ENCODE measurements at regions not wholly inside any gene's neighbourhood (a gene's known extent, or its start where the extent isn't known, plus 50 kb on each side); places are given as distances from the start of the nearest gene placed in this dataset.
"Not testable (repeated sequence)": the region's sequence is repeated elsewhere in the genome, so short reads cannot be mapped to it uniquely, and the experiment has no call there.

DNA sequence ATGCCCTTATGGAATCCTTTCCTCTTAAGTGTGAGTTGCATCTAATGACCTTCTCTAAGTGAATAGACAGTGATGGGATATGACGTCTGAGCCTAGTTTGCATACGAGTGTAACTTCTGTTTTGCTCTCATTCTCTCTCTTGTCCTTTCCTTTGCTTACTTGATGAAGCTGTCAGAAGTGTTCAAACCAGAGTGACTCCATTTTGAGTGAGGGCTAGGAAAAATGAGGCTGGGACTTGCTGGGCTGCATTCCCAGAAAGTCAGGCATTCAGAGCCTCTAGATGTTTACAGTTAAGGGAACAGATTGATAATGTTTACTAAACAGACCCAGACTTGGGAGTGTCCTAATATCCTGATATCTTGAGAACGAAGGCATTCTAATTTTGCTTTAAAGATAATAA lies 311.2 kb upstream of the SOX4 start:
- not testable (repeated sequence) for DNase-seq (ENCODE audit: low spot score)

DNA sequence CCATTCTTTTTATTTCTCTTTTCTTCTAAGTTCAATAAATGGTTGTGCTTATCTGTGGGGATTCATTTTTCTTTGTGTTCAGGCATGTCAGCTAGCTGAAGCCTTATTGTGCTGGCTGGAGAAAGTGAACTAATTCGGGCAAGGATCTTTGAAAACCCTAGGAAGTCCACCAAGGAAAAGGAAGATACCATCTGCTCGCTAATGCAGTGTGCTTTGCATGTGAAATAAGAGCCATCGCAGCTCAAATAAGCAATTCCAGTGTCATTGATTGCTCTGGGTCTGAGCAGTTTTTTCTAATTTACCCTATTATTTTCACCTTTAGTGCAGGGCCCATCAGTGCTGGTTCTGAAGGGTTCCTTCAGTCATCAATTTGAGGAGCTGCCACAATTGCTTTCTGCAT lies 309.4 kb upstream of the SOX4 start:
- DNase-seq (ENCODE audit: low spot score): no peak

DNA sequence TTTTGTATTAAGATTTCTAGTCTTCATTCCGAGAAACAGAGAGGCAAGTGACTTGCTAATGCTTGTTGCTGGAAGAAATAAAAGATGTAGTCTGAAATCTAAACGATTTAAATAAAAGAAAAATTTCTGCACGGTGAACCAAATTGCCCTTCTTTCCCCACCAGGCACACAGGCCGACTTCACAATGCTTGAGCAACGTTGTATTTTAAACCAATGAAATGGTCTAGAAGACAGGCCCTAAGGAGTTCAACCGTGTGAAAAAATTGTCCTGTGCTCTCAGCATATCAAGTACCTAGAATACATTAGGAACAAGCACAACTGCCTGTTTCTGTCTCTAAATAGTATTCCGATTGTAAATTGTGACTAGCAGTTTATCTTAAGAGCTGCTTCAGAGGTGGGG lies 308.8 kb upstream of the SOX4 start:
- no peak for DNase-seq (ENCODE audit: low spot score)

DNA sequence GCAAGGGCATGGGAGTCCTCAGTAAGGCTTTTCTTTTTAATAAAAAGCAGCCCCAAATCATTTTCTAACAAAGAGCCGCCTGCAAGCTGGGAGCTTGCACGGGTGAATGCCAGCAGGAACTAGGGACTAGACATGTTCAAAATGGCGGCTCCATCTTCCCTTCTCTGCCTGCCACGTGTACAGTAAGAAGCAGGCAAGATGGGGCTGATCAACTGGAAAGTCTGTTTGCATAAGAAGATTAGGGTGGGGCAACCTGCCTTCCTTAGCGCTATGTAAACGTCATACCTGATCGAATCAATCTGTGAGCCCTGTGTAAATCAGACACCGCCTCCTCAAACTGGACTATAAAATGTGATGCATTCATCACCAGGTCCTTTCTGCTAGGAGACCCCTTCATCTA lies 299.4 kb upstream of the SOX4 start:
- no peak for DNase-seq (ENCODE audit: low spot score)

DNA sequence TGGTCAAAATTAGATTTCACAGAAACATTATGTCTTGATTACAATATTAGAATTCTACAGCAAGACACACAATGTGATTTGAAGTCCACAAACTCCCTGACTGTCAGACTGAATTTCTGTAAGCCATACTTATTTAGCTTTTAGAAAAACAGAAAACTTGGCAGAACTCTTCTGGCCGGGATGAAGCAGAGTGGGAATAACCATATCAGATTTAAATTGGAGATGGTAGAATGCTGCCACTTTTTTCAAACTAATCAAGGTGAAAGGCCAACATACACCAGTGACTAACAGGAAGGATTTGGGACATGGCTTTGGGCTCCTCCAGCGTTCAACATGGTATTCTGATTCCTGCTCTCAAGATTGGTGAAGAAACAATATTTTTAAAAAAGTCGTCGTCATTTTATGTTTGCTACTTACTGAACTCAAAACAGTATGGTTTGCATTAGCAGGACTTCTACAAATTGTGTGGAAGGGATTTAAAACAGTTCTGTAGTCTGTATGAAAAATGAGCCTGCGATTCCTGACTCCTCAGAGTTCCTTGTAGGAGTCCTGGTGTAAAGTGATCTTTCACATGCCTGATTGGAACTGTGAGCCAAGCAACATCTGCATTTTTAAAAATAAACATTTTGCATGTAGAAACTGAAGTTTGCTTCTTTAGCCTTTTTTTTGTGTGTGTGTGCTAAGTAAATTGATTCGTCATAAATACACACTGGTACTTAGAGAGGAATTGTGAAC lies 297.9 kb upstream of the SOX4 start:
- no peak for DNase-seq (ENCODE audit: low spot score)

DNA sequence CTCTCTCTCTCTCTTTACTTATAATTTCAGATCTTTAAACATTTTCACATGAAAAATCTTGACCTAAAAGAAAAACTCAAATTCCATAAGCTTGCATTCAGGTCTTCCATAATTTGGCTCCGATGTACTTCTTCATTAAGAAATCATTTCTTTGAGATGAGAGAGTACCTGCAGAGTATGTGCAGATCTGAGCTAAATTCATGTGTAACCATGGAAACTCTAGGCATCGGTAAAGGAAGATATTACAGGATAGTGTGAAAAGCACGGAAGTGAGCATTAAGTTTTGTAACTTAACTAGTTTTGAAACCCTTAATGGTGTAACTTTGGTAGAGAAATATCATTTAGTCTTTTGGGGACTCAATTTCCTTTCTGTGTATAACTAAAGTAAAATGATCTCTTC lies 295.9 kb upstream of the SOX4 start:
- DNase-seq (ENCODE audit: low spot score): no peak

DNA sequence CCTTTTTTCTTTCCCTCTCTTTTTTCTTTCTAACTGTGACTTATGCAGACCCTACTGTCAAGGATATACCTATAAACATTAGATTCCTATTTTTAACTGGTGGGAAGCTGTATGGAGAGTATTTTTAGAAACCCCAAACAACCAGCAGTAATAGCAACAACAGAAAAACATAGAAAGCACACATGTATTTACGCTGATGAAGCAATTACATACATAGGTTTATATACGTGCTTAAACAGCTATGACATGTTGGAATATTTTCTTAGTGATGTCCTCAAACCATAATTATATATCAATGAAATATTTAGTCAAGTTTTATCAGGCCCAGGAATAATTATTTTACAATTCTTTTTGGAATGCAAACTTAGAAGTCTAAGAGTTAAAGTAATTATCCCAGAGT lies 294.3 kb upstream of the SOX4 start:
- no peak for DNase-seq (ENCODE audit: low spot score)

DNA sequence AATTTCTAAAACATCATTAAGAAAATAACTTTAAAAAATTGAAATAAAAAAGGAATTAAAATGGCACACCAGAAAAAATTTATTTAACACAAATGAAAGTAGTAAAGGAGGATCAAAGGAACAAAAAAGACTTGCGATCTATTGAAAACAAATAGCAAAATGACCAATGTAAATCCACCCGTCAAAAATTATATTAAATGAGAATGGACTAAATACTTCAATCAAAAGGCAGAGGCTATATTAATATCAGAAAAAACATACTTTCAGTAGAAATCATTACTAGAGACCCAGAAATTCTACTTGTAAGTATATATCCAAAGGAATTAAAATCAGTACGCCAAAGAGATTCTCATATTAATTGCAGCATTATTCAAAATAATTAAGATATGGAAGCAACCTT lies 293.1 kb upstream of the SOX4 start:
- no peak for DNase-seq (ENCODE audit: low spot score)

DNA sequence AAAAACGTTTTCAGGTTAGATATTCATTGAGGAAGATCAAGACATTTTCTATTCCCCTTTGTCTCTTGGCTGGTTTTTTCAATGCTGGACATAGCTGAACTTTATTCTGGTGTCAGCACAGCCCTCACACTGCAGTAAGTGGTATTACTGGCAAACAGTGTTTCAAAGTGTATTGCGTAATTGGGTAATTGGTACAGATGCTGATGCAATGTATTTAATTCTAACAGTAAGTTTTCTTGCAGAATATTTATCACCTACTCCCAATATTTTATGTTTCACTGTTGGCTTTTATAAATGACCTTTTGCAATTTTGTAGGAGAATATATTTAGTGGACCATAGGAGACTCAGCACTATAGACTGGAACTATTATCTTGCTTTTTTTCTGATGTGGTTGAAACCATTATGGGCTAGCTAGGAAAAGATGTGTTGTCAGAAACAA lies 287.6 kb upstream of the SOX4 start:
- DNase-seq (ENCODE audit: low spot score): no peak

DNA sequence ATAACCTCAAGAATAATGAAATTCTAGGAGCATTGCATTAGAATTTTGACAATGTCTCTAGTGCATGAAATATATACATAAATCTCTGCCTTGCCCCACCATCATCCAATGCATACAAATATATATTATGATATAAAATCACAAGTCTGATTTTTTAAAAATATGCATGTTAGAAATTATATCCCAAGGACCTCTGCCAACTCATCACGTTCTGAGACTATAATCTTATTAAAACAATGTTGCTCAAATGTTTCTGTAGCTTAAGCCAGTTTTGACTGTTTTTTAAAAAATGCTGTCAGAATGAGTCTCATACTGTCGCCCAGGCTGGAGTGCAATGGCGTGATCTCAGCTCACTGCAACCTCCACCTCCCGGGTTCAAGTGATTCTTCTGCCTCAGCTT lies 287.0 kb upstream of the SOX4 start:
- DNase-seq (ENCODE audit: low spot score): no peak

DNA sequence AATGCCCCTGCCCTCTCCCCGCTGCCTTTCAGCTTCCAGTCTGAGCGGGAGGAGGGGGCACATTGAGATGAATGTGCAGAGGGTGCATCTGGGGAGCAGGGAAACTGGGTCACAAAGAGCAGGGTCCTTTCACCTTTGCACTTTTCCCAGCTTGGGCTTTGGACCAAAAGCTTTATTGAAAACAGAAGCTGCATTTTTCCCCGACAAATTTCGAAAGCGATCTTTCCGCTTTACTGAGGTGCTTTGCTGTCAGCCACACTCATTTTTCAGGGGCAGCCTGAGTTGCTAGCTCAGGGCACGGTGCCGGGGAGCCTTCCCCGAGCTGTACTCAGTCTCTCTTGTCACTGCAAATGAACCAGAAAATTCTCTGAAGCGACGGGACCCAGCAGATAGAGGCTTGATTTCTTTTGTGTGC lies 283.7 kb upstream of the SOX4 start:
- DNase-seq (ENCODE audit: low spot score): no peak

DNA sequence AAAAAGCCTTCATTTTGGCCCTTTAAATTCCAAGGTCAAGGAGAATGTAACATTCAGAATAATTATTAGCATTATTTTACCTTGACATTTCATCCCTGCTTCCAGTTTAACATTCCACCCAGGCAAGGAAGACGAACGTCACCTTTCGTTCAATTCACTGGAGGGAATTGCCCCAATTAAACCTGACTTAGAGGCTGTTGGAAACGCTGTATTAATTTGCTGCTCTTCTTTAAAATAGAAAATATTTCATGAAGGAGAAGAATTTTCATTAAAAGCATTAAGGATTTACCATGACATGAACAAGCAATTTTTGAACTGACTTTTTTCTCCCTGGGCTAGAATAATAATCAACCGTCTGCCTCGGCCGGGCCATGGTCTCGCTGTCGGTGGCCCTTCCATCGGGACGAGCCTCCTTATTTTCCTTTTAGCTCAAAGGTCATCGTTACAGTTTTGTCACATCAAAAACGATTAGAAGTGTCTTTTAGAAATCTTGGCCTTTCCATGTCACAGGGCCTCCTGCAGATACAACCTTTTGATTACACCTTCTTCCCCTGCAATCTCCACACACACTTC lies 282.9 kb upstream of the SOX4 start:
- DNase-seq (ENCODE audit: low spot score): no peak

DNA sequence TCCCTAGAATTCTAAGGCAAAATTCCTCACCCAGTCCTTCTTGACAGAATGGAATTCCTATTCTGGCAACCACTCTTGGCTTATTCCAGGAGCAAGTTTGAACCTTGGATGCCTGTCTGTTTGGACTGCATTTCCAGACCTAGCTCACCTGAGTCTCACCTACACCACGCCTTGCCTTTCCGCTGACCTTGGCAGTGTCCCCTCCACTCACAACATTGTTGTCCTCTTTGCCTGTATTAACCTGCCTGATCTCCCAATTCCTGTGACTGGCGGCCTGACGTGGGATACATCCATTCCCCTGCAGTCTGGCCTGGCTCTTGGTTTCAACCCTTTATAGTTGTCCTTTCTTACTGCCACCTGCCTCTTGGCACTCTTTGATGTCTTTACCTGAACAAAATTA lies 281.4 kb upstream of the SOX4 start:
- no peak for DNase-seq (ENCODE audit: low spot score)

DNA sequence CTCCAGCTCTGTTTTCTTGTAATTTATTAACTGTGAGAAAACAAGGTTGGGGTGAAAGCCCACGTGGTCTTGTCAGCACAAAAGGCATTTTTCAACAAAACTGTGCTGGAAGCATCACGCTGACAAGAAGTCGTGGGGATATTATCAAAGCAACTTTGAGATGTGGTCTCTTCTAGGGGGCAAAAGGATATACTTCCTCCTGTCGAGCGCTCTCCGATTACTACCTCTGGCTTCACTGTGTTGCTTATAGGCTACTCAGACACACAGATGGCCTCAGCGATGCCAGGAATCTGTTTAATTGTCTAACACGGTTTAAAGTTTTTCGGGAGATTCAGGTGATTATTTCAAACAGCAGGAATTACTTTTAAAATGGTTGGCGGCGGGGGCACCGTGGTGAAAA lies 275.9 kb upstream of the SOX4 start:
- no peak for DNase-seq (ENCODE audit: low spot score)

DNA sequence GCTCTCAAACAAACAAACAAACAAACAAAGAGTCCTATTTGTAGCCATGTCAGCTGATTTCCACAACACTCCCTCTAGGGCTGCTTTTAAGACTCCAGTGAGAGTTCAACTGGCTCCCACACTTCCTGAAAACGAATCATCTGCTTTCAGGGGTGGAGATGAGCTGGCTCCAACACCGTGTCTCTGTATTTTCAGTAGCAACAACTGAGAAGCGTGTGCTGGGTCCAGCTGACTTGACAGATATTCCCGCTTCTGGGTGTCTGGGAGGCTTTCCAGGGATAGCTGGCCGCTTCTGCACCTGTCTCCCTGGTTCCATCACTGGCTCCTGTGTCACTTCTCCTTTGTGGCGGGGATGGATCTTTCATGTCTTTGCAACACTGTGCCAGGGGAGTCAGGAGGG lies 272.5 kb upstream of the SOX4 start:
- no peak for DNase-seq (ENCODE audit: low spot score)

DNA sequence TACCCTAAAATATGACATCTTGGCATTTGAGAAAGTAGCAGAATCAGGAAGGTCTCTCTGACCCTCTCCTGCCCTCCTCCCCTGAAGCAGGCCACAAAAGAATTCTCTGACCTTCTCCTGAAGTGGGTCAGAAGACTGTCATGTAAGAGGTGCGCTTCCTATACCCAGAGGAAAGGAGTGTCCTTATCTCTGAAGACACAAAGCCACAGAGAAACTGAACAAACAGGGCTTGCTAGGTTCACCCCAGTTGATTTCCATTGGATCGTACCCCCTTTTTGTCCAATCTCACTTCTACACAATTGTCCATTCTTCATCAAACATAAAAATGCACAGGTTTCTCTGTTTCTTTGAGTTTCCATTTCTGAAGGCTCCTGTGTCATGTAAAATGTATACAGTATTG lies 272.0 kb upstream of the SOX4 start:
- no peak for DNase-seq (ENCODE audit: low spot score)

DNA sequence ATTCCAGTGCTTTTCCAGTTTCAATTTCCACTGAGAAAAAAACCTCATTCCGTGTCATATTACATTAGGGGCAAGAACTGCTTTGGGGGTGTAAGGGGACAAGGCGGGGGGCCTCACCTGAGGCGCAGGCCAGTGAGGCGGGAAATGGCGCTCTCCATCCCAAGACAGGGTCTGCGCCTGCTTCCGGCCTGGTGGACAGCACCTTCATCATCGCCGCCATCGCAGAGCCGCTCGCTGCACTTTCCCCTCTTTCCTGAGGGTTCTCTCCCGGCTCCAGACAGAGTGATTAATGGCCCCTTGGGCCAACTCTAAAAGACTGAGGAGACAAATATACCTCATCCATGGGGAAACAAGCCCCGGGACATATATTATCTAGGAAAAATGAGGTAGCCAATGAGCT lies 270.0 kb upstream of the SOX4 start:
- no peak for DNase-seq (ENCODE audit: low spot score)

DNA sequence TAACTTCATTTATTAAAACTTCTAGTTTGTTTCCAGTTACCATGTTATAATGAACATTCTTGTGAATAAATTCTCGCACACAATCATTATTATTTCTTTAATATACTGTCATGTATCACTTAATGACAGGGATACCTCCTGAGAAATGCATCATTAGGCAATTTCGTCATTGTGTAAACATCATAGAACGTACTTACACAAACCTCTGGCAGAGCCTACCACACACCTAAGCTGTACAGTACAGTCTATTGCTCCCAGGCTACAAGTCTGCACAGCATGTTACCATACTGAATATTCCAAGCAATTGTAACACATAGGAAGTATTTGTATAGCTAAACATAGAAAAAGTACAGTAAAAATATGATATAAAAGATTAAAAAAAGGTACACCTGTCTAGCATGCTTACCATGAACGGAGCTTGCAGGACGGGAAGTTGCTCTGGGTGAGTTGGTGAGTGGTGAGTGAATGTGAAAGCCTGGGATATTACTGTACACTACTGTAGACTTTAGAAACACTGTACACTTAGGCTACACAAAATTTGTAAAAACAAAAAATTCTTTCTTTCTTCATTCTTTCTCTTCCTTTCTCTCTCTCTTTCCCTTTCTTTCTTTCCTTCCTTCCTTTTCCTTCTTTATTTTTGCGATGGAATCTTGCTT lies 268.2 kb upstream of the SOX4 start:
- no peak for DNase-seq (ENCODE audit: low spot score)

DNA sequence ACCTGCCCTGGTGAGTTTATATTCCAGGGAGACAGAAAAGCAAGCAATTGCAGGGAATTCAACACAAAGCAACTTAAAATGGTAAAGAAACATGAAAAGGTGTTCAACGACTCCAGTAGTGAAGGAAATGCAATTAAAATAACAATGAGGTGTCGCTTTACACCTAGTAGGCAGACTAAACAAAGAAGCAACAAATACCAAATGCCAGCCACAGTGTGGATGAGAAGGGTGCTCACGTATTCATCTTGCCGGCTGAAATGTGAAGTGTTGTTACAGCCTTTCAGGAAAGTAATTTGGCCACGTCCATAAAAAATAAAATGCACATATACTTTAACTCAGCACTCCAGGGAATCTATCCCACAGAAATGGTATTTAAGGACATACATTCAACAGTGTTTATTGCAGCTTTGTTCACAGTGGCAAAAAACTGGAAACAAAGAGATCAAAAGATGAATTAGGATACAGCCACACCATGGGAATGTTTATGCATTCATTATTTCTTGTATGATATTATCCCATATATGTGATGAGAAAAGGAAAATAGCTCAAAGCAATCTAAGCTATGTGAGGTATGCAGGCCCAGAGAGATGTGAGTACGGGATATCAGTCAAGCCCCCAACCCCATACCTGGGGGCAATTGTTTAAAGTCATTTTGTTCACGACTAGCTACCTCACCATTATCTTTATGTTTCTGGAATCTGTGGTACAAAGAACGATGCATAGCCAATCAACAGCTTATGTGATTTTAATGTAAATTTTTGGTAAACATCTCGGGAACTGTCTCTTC lies 266.0 kb upstream of the SOX4 start:
- no peak for DNase-seq (ENCODE audit: low spot score)

DNA sequence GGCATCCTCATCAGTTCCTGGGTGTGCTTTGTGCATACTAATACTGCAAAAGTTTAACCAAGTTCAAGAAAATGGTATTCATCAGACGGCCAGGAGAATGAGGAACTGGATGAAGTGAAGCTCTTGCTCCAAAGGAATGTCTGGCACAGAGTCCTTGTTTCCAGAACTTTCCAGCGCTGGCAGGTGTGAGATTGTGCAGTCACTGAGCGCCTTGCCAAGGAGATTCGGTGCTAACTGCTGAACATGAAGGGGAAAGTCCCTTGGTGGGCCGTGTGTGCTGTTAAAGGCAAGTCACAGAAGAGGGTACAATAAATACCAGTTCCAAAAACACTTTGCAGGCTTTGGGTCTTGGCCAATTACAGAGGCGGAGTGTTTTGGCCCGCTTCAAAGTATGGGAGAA lies 262.3 kb upstream of the SOX4 start:
- no peak for DNase-seq (ENCODE audit: low spot score)

DNA sequence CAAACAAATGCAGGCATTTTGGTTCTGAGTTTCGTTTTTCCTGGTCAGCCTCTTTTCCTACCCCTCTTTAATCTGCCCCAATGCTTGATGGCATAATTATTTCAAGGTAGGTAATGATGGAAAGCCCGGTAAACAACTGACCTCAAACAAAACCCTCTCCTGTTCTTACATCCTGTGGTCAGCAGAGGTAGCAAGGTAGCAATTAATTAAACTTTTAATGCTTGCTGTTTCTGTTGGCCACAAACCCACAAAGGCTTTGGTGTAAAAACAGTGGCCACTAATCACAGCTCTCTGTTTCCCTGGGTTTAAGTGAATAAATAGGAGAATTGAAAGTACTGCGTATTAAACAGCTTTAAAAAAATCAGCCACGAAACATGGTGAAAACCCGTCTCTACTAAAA lies 261.5 kb upstream of the SOX4 start:
- DNase-seq (ENCODE audit: low spot score): no peak

DNA sequence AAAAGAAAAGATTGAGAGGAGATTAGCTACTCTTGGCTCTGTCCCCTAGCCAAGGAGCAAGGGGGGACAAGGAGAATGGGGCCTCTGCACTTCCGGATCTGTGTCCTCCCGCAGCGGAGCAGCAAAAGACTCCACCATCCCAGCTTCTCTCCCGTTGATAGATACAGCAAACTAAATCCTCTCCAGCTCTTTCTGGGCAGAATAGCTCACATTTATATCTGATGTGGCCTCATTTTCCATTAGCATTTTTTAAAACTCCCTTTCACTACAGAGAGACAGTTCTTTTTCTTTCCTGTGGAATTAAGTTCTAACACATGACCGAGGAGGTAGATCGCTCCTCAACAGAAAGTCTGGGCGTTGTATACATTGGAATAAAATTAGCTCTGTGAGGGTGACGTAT lies 260.9 kb upstream of the SOX4 start:
- no peak for DNase-seq (ENCODE audit: low spot score)

DNA sequence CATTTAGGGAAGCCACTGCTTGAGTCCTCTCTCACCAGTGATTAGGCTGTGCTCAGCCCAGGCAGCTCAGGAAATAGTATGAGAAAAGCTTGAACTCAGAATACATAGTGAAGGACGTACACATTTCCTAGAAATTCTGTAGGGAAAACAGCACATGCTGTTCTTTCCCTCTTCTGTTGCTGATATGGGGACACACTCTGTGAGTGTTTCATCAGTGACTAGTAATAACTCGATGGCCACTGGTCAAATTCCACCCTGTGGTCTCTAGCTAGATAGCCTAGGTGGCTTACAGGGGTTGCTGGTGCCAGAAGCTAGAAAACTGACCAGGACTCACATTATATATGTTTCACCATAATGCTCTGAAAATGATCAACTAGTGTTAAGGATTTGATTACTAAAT lies 259.8 kb upstream of the SOX4 start:
- no peak for DNase-seq (ENCODE audit: low spot score)

Measured in kidney capillary endothelial cell (primary cell).